ENCODE measurements at regions not wholly inside any gene's neighbourhood (a gene's known extent, or its start where the extent isn't known, plus 50 kb on each side); places are given as distances from the start of the nearest gene placed in this dataset.

GRCh38 chr9:26263478-26263877, 585.2 kb upstream of the TUSC1 start:
- TF ChIP-seq CTCF (IDR thresholded peaks at IDR 0.05): no peak

GRCh38 chr9:26262421-26263107, 584.3 kb upstream of the TUSC1 start:
- DNase-seq (no peak), ATAC-seq (no peak)
- WGBS, 2 donors: 65 to 67% methylated on average over 1 of the region's 1 CpG
- intact Hi-C loops (cut with DNase I): no loop called here
- H3K36me3 ChIP-seq: no peaks in the 10 kb centered on the region
- no peak overlapping the region for H3K4me3 ChIP-seq
- no peak for TF ChIP-seq CTCF (IDR thresholded peaks at IDR 0.05)
- no peaks in the 10 kb centered on the region for H3K27me3 ChIP-seq
- no peaks in the 10 kb centered on the region for H3K4me1 ChIP-seq
- no peak overlapping the region for H3K27ac ChIP-seq
- peaks cover 0 to 6% (median 0%) of the 10 kb centered on the region in 11 donors for H3K9me3 ChIP-seq

More at GRCh38 chr9:26263478-26263877, 585.2 kb upstream of the TUSC1 start:
- ATAC-seq (no peak), DNase-seq (no peak)
- H3K27me3 ChIP-seq: no peaks in the 10 kb centered on the region
- no peak overlapping the region for H3K4me3 ChIP-seq
- peaks cover 0 to 6% (median 0%) of the 10 kb centered on the region in 11 donors for H3K9me3 ChIP-seq
- H3K4me1 ChIP-seq: no peaks in the 10 kb centered on the region
- intact Hi-C loops (cut with DNase I): no loop called here
- no peak overlapping the region for H3K27ac ChIP-seq
- H3K36me3 ChIP-seq: no peaks in the 10 kb centered on the region

GRCh38 chr9:26261503-26262330, 583.5 kb upstream of the TUSC1 start:
- intact Hi-C loops (cut with DNase I): no loop called here
- Histone ChIP-seq H3K4me3 (no peak overlapping the region), H3K4me1 (no peaks in the 10 kb centered on the region), H3K36me3 (no peaks in the 10 kb centered on the region), H3K27me3 (no peaks in the 10 kb centered on the region), H3K9me3 (peaks cover 0 to 6% (median 0%) of the 10 kb centered on the region in 11 donors), H3K27ac (no peak overlapping the region)
- ATAC-seq (no peak), DNase-seq (no peak)
- no peak for TF ChIP-seq CTCF (IDR thresholded peaks at IDR 0.05)
- 48 to 56% methylated on average over 3 of the region's 3 CpGs for WGBS, 2 donors

- Histone ChIP-seq H3K36me3 (no peaks in the 10 kb centered on the region), H3K27me3 (no peaks in the 10 kb centered on the region), H3K9me3 (peaks cover 0 to 6% (median 0%) of the 10 kb centered on the region in 11 donors), H3K27ac (no peak overlapping the region), H3K4me3 (no peak overlapping the region), H3K4me1 (no peaks in the 10 kb centered on the region)
- ATAC-seq (no peak), DNase-seq (no peak)
- no peak for TF ChIP-seq CTCF (IDR thresholded peaks at IDR 0.05)
- intact Hi-C loops (cut with DNase I): no loop called here
- WGBS, 2 donors: 45 to 52% methylated on average over 3 of the region's 3 CpGs
Measured at GRCh38 chr9:26260238-26260637, 582.0 kb upstream of the TUSC1 start.
